ENCODE measurements at regions not wholly inside any gene's neighbourhood (a gene's known extent, or its start where the extent isn't known, plus 50 kb on each side); places are given as distances from the start of the nearest gene placed in this dataset.

GRCh38 chr13:37960427-37960826 is 90.9 kb upstream of the TRPC4 start:
- ChIA-PET CTCF (no interaction called here), POLR2A (no interaction called here)
- intact Hi-C loops (cut with micrococcal nuclease): no loop called here
- ATAC-seq (ENCODE audit: low read depth) (no peak), DNase-seq (no peak)
- Histone ChIP-seq H3K4me1 (ENCODE audit: control insufficient read depth in 2 of 2, insufficient read depth in 2 of 2, low read length in 2 of 2) (no peaks in the 10 kb centered on the region), H3K27me3 (replicated peaks in 1 of 4; ENCODE audit: control extremely low read depth in 1 of 4, control insufficient read depth in 3 of 4, insufficient read depth in 4 of 4, low read length in 3 of 4) (no peaks in the 10 kb centered on the region), H2AFZ (ENCODE audit: insufficient read depth, low read depth, low read length, poor library complexity, severe bottlenecking) (no peak overlapping the region), H3K36me3 (replicated peaks in 1 of 2; ENCODE audit: control extremely low read depth in 1 of 2, control insufficient read depth in 1 of 2, extremely low read depth in 1 of 2, insufficient read depth in 2 of 2, low read length in 1 of 2) (no peaks in the 10 kb centered on the region), H3K4me3 (ENCODE audit: control extremely low read depth in 1 of 5, extremely low read depth in 1 of 5, insufficient read depth in 1 of 5, low read depth in 2 of 5, low read length in 4 of 5) (no peak overlapping the region), H3K27ac (ENCODE audit: low read length in 2 of 2) (no peak overlapping the region), H3K4me2 (replicated peaks; ENCODE audit: low read depth, low read length, poor library complexity, severe bottlenecking) (no peak overlapping the region), H3K79me2 (ENCODE audit: control insufficient read depth, insufficient read depth, low read length) (no peaks in the 10 kb centered on the region), H3K9me3 (ENCODE audit: control extremely low read depth in 1 of 3, control insufficient read depth in 2 of 3, insufficient read depth in 1 of 3, low read length in 2 of 3) (no peaks in the 10 kb centered on the region), H4K20me1 (ENCODE audit: control insufficient read depth, insufficient read depth, low read length, poor library complexity, severe bottlenecking) (no peaks in the 10 kb centered on the region), H3K9ac (ENCODE audit: low read length) (no peak overlapping the region)
- peaks cover 2% of the 10 kb centered on the region for H3K9me3 Mint-ChIP-seq (ENCODE audit: insufficient read depth)
- WGBS (ENCODE audit: insufficient coverage): no CpG with 5 or more reads among the region's 1 CpG
- H3K27ac Mint-ChIP-seq: no peak overlapping the region
- H3K4me3 Mint-ChIP-seq: no peak overlapping the region
- TF ChIP-seq EZH2 (IDR thresholded peaks at IDR 0.05; ENCODE audit: borderline replicate concordance, insufficient read depth, low read depth, low read length, poor library complexity, severe bottlenecking) (no peak), CTCF (IDR thresholded peaks at IDR 0.05) (no peak)
- H3K4me1 Mint-ChIP-seq: no peaks in the 10 kb centered on the region
- no peaks in the 10 kb centered on the region for H3K27me3 Mint-ChIP-seq

- H4K20me1 ChIP-seq (ENCODE audit: control insufficient read depth, insufficient read depth, low read length, poor library complexity, severe bottlenecking): no peaks in the 10 kb centered on the region
- no peak overlapping the region for H3K4me2 ChIP-seq (replicated peaks; ENCODE audit: low read depth, low read length, poor library complexity, severe bottlenecking)
- ChIA-PET CTCF (no interaction called here), POLR2A (no interaction called here)
- Mint-ChIP-seq H3K4me3 (no peak overlapping the region), H3K27me3 (no peaks in the 10 kb centered on the region), H3K9me3 (ENCODE audit: insufficient read depth) (peaks cover 2% of the 10 kb centered on the region), H3K27ac (no peak overlapping the region), H3K4me1 (no peaks in the 10 kb centered on the region)
- H3K9ac ChIP-seq (ENCODE audit: low read length): no peak overlapping the region
- 75% methylated on average over 2 of the region's 5 CpGs for WGBS (ENCODE audit: insufficient coverage)
- H2AFZ ChIP-seq (ENCODE audit: insufficient read depth, low read depth, low read length, poor library complexity, severe bottlenecking): no peak overlapping the region
- intact Hi-C loops (cut with micrococcal nuclease): no loop called here
- ATAC-seq (ENCODE audit: low read depth): no peak
- no peaks in the 10 kb centered on the region for H3K4me1 ChIP-seq (ENCODE audit: control insufficient read depth in 2 of 2, insufficient read depth in 2 of 2, low read length in 2 of 2)
- no peak for DNase-seq
- H3K79me2 ChIP-seq (ENCODE audit: control insufficient read depth, insufficient read depth, low read length): no peaks in the 10 kb centered on the region
- H3K27me3 ChIP-seq (replicated peaks in 1 of 4; ENCODE audit: control extremely low read depth in 1 of 4, control insufficient read depth in 3 of 4, insufficient read depth in 4 of 4, low read length in 3 of 4): no peaks in the 10 kb centered on the region
- no peak for TF ChIP-seq CTCF (IDR thresholded peaks at IDR 0.05)
- no peak for TF ChIP-seq EZH2 (IDR thresholded peaks at IDR 0.05; ENCODE audit: borderline replicate concordance, insufficient read depth, low read depth, low read length, poor library complexity, severe bottlenecking)
- H3K27ac ChIP-seq (ENCODE audit: low read length in 2 of 2): no peak overlapping the region
- no peaks in the 10 kb centered on the region for H3K9me3 ChIP-seq (ENCODE audit: control extremely low read depth in 1 of 3, control insufficient read depth in 2 of 3, insufficient read depth in 1 of 3, low read length in 2 of 3)
- no peaks in the 10 kb centered on the region for H3K36me3 ChIP-seq (replicated peaks in 1 of 2; ENCODE audit: control extremely low read depth in 1 of 2, control insufficient read depth in 1 of 2, extremely low read depth in 1 of 2, insufficient read depth in 2 of 2, low read length in 1 of 2)
- no peak overlapping the region for H3K4me3 ChIP-seq (ENCODE audit: control extremely low read depth in 1 of 5, extremely low read depth in 1 of 5, insufficient read depth in 1 of 5, low read depth in 2 of 5, low read length in 4 of 5)
Observed at GRCh38 chr13:37959284-37959683, 89.7 kb upstream of the TRPC4 start.
